Heart left ventricle (tissue), 13 donors: ENCODE measurements at regions not wholly inside any gene's neighbourhood (a gene's known extent, or its start where the extent isn't known, plus 50 kb on each side); places are given as distances from the start of the nearest gene placed in this dataset.

Experiments used
- POLR2A ChIP-seq, 2 donors: fragments of 450-650 bp; IDR thresholded peaks; one replicate each; pipeline ENCODE4 v1.6.1; 2017; ENCODE audit warnings: antibody characterized with exemption in 2 of 2, mild to moderate bottlenecking in 2 of 2, moderate library complexity in 2 of 2
- TF ChIP-seq, protein P1 (sequence below), 12 donors: fragments of 200-600 bp; sonication (generic) in 4 of 12; IDR thresholded peaks; one replicate each; pipeline versions ENCODE4 v1.5.0 to v1.8.0; 2018 to 2022; ENCODE audit warnings: antibody characterized with exemption in 12 of 12, mild to moderate bottlenecking in 5 of 12
- donor health status: ischemic (EF 13 %, LVEDD 7.1; RV severe dilation, severe dysfunction).
- donor health status: DM: no; HTN: yes; CAD: no.
- donor health status: DM: no; HTN: no; CAD: no.
- donor health status: ischemic (EF 25% LVEDD 6.9; RV normal size, moderate dysfunction).
- donor health status: ischemic (EF 25% LVEDD 5.7; RV mildly dilated, moderate dysfunction).
- donor health status: ischemic (EF 35%, LVEDD 5.7; RV mildly dilated, moderate dysfunction).
- donor health status: nonischemic (EF 11% LVEDD 7.7; RV severe dilation, severe dysfunction).
- donor health status: DM: yes; HTN: yes; CAD: no.
- donor health status: PGD.
- donor health status: ischemic (EF 29% LVEDD 5.4; RV normal size, mild dysfunction).
- donor health status: nonischemic (EF 23%, LVEDD 6.1; RV moderate dilation, normal function).

DNA sequence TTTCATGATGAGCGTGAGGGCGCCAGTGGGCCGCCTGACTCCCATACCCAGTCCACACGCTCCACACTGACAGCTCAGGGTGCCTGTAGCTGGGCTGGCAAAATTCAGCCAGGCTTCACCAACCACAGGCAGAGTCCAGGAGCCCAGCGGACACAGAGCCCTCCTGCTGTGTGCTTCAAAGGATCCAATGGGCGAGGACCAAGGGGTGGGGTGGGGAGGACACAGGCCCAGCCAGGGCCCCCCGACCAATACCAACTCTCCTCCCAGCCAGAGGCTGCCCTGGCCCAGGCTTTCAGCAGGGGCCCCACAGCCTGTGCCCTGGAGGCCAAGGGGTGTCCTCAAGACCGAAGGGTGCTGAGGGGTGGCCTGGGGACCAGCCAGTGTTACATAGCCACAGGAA is 336.1 kb downstream of the CTTN start:
- TF ChIP-seq, protein P1, sequence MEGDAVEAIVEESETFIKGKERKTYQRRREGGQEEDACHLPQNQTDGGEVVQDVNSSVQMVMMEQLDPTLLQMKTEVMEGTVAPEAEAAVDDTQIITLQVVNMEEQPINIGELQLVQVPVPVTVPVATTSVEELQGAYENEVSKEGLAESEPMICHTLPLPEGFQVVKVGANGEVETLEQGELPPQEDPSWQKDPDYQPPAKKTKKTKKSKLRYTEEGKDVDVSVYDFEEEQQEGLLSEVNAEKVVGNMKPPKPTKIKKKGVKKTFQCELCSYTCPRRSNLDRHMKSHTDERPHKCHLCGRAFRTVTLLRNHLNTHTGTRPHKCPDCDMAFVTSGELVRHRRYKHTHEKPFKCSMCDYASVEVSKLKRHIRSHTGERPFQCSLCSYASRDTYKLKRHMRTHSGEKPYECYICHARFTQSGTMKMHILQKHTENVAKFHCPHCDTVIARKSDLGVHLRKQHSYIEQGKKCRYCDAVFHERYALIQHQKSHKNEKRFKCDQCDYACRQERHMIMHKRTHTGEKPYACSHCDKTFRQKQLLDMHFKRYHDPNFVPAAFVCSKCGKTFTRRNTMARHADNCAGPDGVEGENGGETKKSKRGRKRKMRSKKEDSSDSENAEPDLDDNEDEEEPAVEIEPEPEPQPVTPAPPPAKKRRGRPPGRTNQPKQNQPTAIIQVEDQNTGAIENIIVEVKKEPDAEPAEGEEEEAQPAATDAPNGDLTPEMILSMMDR (IDR thresholded peaks at IDR 0.05) = no peak
- no peak for TF ChIP-seq POLR2A (IDR thresholded peaks at IDR 0.05)
